Transverse colon (tissue), 4 donors: ENCODE measurements at regions not wholly inside any gene's neighbourhood (a gene's known extent, or its start where the extent isn't known, plus 50 kb on each side); places are given as distances from the start of the nearest gene placed in this dataset.
"Not testable (repeated sequence)": the region's sequence is repeated elsewhere in the genome, so short reads cannot be mapped to it uniquely, and the experiment has no call there.

ENCODE experiments used
- DNase-seq: peaks from one replicate; pipeline ENCODE4 v3.0.0-alpha.2; 2019
- H3K27ac ChIP-seq, 4 donors: fragments of 200-600 bp; sonication (generic); 2 replicates each; pipeline ENCODE4 v1.5.1; 2016 to 2018; ENCODE audit warnings: inconsistent platforms in 4 of 4
- H3K27me3 ChIP-seq: fragments of 200-600 bp; sonication (generic); 2 replicates; pipeline ENCODE4 v1.5.1; 2017; ENCODE audit warnings: inconsistent platforms
- H3K36me3 ChIP-seq, 4 donors: fragments of 200-600 bp; sonication (generic); 2 replicates each; pipeline ENCODE4 v1.5.1; 2017 to 2019; ENCODE audit warnings: inconsistent platforms in 4 of 4
- H3K4me1 ChIP-seq, 4 donors: fragments of 200-600 bp; sonication (generic); 2 replicates each; pipeline ENCODE4 v1.5.1; 2017 to 2020; ENCODE audit warnings: inconsistent platforms in 4 of 4
- H3K4me3 ChIP-seq, 4 donors: fragments of 200-600 bp; sonication (generic); 1 replicate in 1 of 4; 2 replicates in 3 of 4; pipeline versions ENCODE4 v1.5.1 to v1.6.1; 2017 to 2019; ENCODE audit warnings: inconsistent platforms in 4 of 4
- H3K9me3 ChIP-seq, 2 donors: fragments of 200-600 bp; sonication (generic); 2 replicates each; pipeline ENCODE4 v1.5.1; 2017 to 2019; ENCODE audit warnings: inconsistent platforms in 2 of 2
- CTCF ChIP-seq, 5 experiments: fragments of 200-600 bp in 3 of 5; fragments of 450-650 bp in 2 of 5; sonication (generic) in 3 of 5; IDR thresholded peaks; 1 replicate in 2 of 5; 2 replicates in 3 of 5; pipeline ENCODE4 v1.5.1; 2016 to 2017; ENCODE audit warnings: antibody characterized with exemption in 5 of 5, inconsistent platforms in 3 of 5, mild to moderate bottlenecking in 2 of 5, moderate library complexity in 1 of 5
- EP300 ChIP-seq: sonication (generic); formaldehyde crosslinking; IDR thresholded peaks from one replicate; pipeline ENCODE4 v1.6.1; 2017; ENCODE audit warnings: antibody characterized with exemption, low read depth
- POLR2A ChIP-seq: fragments of 450-650 bp; IDR thresholded peaks from one replicate; pipeline ENCODE4 v1.6.1; 2016; ENCODE audit warnings: antibody characterized with exemption, mild to moderate bottlenecking, moderate library complexity
- POLR2AphosphoS5 ChIP-seq, 3 donors: sonication (generic); formaldehyde crosslinking; IDR thresholded peaks; one replicate each; pipeline ENCODE4 v1.6.1; 2016; ENCODE audit warnings: antibody characterized with exemption in 3 of 3
- WGBS, 2 donors: methylation state at CpG; one replicate each; pipeline ENCODE4 v1.1.5; 2018; ENCODE audit warnings: low coverage in 1 of 2; 5-methylcytosine and 5-hydroxymethylcytosine counted together
- in situ Hi-C, 4 donors: fragments of 200-750 bp; cut with MboI; loops; one replicate each; pipeline versions ENCODE4 v1.15.0 to v1.15.1; 2017; ENCODE audit warnings: low sequenced_read_pairs in 3 of 4, low pct_ligation_motif_present in 1 of 4, low pct_unique_long_range_greater_than_20kb in 1 of 4
- intact Hi-C: fragments of 100-400 bp; cut with DNase I; formaldehyde crosslinking; loops from one replicate; pipeline ENCODE4 v1.15.1; 2023; ENCODE audit warnings: low total_unique reads

GRCh38 chr5:124492444-124493224 lies 253.8 kb downstream of the ZNF608 start:
- 91 to 94% methylated on average over 2 to 10 of the region's 13 CpGs for WGBS, 2 donors
- no peak overlapping the region for H3K27ac ChIP-seq
- H3K36me3 ChIP-seq: no peaks in the 10 kb centered on the region
- DNase-seq: no peak
- TF ChIP-seq POLR2AphosphoS5 (IDR thresholded peaks at IDR 0.05): no peak
- TF ChIP-seq EP300: no peak
- no peak for TF ChIP-seq POLR2A
- TF ChIP-seq CTCF (IDR thresholded peaks at IDR 0.05): no peak
- H3K27me3 ChIP-seq: no peaks in the 10 kb centered on the region
- H3K9me3 ChIP-seq: peaks cover 0 to 6% of the 10 kb centered on the region in 2 donors
- in situ Hi-C loops: no loop called here
- intact Hi-C loops: no loop called here
- H3K4me3 ChIP-seq: no peak overlapping the region
- no peaks in the 10 kb centered on the region for H3K4me1 ChIP-seq

- intact Hi-C loops, H3K27me3 ChIP-seq, DNase-seq, H3K9me3 ChIP-seq, H3K27ac ChIP-seq, H3K36me3 ChIP-seq, H3K4me1 ChIP-seq, H3K4me3 ChIP-seq, in situ Hi-C loops: not testable (repeated sequence)
- 88% methylated on average over 2 of the region's 2 CpGs for WGBS, 2 donors
Measured at GRCh38 chr5:124490315-124490714, 256.1 kb downstream of the ZNF608 start.

GRCh38 chr5:124481419-124481818 lies 265.0 kb downstream of the ZNF608 start:
- WGBS, 2 donors: 73 to 83% methylated on average over 4 of the region's 4 CpGs
- H3K4me3 ChIP-seq: no peak overlapping the region
- no peaks in the 10 kb centered on the region for H3K27me3 ChIP-seq
- H3K27ac ChIP-seq: no peak overlapping the region
- no peaks in the 10 kb centered on the region for H3K4me1 ChIP-seq
- in situ Hi-C loops (no loop called here), intact Hi-C loops (no loop called here)
- no peaks in the 10 kb centered on the region for H3K9me3 ChIP-seq
- no peak for DNase-seq
- no peaks in the 10 kb centered on the region for H3K36me3 ChIP-seq
- TF ChIP-seq POLR2AphosphoS5 (IDR thresholded peaks at IDR 0.05) (no peak), POLR2A (no peak), EP300 (no peak), CTCF (IDR thresholded peaks at IDR 0.05) (no peak)

- intact Hi-C loops (no loop called here), in situ Hi-C loops (no loop called here)
- 92 to 93% methylated on average over 4 to 5 of the region's 5 CpGs for WGBS, 2 donors
- H3K36me3 ChIP-seq: no peaks in the 10 kb centered on the region
- no peaks in the 10 kb centered on the region for H3K4me1 ChIP-seq
- TF ChIP-seq EP300 (no peak), POLR2A (no peak)
- no peaks in the 10 kb centered on the region for H3K9me3 ChIP-seq
- H3K27ac ChIP-seq: no peak overlapping the region
- no peaks in the 10 kb centered on the region for H3K27me3 ChIP-seq
- DNase-seq: no peak
- no peak overlapping the region for H3K4me3 ChIP-seq
Measured at GRCh38 chr5:124480964-124481363, 265.5 kb downstream of the ZNF608 start.

- no peak for TF ChIP-seq EP300
- Histone ChIP-seq H3K4me3 (no peak overlapping the region), H3K36me3 (no peaks in the 10 kb centered on the region), H3K4me1 (no peaks in the 10 kb centered on the region), H3K27me3 (no peaks in the 10 kb centered on the region), H3K27ac (no peak overlapping the region), H3K9me3 (no peaks in the 10 kb centered on the region)
- no peak for DNase-seq
- WGBS, 2 donors: 92 to 100% methylated on average over 1 of the region's 1 CpG
- intact Hi-C loops: no loop called here
- in situ Hi-C loops: no loop called here
Measured at GRCh38 chr5:124480022-124480421, 266.4 kb downstream of the ZNF608 start.
